Coronary artery (tissue), 2 donors: ENCODE measurements at regions not wholly inside any gene's neighbourhood (a gene's known extent, or its start where the extent isn't known, plus 50 kb on each side); places are given as distances from the start of the nearest gene placed in this dataset.

ENCODE experiments used
- DNase-seq: peaks from one replicate; pipeline ENCODE4 v3.0.0-alpha.2; 2017; ENCODE audit warnings: low spot score
- H3K27ac ChIP-seq, 2 donors: fragments of 200-600 bp; sonication (generic); one replicate each; pipeline ENCODE4 v1.5.1; 2016 to 2019
- H3K4me3 ChIP-seq: fragments of 200-600 bp; sonication (generic); 2 replicates; pipeline ENCODE4 v1.5.1; 2016; ENCODE audit warnings: mild to moderate bottlenecking, moderate library complexity
- TF ChIP-seq, protein P1 (sequence below): fragments of 200-600 bp; sonication (generic); IDR thresholded peaks from one replicate; pipeline ENCODE4 v1.5.1; 2019; ENCODE audit warnings: antibody characterized with exemption

DNA sequence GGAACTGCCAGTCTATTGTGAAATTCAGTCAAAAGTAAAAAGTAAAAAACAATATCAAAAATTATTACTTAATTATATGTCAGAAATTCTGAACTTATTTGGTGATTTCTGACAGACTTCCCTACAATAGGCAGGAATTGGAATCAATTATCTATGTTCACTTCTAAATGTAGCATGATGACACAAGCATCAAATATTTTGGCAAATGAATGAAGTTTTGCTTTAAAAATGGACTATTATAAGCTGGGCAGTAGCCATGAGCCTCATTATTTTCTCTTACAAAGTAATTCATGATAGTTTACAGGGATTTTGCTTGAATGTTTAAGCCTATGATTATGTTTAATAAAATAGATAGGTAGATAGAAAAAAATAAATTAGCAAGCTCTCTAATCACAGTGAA is 582.6 kb downstream of the SLITRK6 start:
- no peak for DNase-seq
- Histone ChIP-seq H3K4me3 (no peak overlapping the region), H3K27ac (no peak overlapping the region)
- TF ChIP-seq, protein P1, sequence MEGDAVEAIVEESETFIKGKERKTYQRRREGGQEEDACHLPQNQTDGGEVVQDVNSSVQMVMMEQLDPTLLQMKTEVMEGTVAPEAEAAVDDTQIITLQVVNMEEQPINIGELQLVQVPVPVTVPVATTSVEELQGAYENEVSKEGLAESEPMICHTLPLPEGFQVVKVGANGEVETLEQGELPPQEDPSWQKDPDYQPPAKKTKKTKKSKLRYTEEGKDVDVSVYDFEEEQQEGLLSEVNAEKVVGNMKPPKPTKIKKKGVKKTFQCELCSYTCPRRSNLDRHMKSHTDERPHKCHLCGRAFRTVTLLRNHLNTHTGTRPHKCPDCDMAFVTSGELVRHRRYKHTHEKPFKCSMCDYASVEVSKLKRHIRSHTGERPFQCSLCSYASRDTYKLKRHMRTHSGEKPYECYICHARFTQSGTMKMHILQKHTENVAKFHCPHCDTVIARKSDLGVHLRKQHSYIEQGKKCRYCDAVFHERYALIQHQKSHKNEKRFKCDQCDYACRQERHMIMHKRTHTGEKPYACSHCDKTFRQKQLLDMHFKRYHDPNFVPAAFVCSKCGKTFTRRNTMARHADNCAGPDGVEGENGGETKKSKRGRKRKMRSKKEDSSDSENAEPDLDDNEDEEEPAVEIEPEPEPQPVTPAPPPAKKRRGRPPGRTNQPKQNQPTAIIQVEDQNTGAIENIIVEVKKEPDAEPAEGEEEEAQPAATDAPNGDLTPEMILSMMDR, result no peak

DNA sequence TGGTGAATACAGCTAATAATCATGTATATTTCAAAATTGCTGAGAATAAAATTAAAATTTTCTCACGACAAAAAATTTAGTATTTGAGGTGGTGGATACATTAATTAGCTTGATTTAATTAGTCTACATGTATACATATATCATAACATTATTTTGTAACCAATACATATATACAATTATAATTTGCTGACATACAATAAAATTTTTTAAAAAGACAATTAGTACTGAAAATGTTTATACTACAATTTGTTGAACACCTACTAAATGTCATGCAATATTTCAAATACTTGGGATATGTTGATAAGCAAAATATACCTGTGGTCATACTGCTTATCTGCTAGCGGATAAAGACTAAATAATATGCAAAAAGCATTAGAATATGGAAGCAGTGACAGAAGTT is 586.5 kb downstream of the SLITRK6 start:
- TF ChIP-seq, protein P1, result no peak
- H3K4me3 ChIP-seq, result no peak overlapping the region
- no peak overlapping the region for H3K27ac ChIP-seq
- DNase-seq, result no peak

DNA sequence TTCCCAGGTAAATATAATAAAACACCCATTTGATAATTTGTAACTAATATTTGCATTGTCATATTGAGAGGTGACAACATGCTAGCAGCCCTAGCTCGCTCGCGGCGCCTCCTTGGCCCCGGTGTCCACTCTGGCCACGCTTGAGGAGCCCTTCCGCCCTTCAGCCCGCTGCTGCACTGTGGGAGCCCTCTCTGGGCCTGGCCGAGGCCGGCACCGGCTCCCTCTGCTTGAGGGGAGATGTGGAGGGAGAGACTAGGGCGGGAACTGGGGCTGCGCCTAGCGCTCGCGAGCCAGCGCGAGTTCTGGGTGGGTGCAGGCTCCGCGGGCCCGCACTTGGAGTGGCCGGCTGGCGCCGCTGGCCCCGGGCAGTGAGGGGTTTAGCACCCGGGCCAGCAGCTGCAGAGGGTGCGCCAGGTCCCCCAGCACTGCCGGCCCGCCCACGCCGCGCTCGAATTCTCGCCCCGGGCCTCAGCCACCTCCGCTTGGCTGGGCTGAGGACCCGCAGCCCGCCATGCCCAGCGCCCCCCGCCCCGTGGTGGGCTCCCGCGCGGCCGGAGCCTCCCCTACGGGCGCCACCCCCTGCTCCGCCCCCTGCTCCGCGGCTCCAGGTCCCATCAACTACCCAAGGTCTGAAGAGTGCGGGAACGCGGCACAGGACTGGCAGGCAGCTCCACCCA is 594.4 kb downstream of the SLITRK6 start:
- no peak overlapping the region for H3K4me3 ChIP-seq
- TF ChIP-seq, protein P1, result no peak
- H3K27ac ChIP-seq, result no peak overlapping the region
- DNase-seq, result no peak

DNA sequence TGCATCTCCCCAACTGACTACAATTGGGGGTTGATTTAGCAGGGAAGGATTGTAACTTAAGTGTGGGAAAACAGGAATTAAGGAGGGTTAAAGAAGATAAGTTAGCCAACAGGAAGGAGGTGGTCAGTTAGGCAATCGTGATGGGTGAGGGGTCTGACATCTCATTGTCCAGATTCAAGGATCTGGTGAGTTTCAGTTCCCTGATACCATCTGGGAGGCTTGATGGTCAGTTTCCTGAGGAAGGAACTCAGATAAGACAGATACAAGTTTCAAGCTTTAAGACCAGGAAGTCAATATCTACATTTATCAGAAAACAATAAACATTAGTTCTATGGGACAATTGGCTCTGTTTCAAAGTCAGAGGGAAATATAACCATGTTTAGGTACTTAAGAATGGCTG is 601.8 kb downstream of the SLITRK6 start:
- no peak for DNase-seq
- Histone ChIP-seq H3K27ac (no peak overlapping the region), H3K4me3 (no peak overlapping the region)
- TF ChIP-seq, protein P1, result no peak

DNA sequence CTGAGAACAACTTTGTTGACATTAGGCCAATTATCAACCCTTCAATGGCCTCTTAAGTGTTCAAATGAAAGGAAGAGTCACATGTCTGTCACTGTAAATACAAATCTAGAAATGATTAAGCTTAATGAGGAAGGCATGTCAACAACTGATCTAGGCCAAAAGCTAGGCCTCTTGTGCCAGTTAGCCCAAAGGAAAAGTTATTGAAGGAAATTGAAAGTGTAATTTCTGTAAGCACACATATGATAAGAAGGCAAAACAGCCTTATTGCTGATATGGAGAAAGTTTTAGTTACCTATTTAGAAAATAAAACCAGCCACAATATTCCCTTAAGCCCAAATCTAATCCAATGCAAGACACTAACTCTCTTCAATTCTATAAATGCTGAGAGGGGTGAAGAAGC is 604.7 kb downstream of the SLITRK6 start:
- TF ChIP-seq, protein P1, result no peak
- no peak overlapping the region for H3K4me3 ChIP-seq
- no peak for DNase-seq
- H3K27ac ChIP-seq, result no peak overlapping the region

DNA sequence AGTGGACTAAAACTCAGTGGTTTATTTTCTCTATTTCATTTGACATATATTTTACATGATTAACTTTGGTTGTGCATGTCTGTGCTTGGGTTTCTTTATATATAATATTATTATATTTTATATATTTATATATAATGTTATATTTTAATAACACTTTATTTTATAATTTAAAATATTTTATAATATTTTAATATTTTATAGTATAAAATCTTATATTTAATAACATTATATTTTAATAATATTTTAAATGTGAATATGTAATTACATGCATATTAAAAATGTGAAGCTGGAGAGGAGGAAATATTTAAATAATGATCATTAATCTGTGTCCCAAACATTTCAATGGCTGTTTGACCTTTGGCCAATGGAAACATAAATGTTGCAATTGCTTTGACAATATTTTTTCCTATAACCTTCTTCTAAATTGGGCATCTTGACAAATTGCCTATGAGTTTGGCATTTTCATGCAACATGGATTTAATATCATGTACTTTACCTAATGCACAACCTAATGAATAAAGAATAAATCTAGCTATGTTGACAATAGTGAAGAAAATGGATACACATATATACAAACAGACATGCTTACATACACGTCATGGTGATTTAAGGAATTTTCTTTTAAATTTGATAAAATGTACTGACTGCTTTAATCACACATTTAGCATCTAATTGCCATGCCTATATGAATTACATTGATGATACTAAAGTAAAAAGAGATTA is 607.1 kb downstream of the SLITRK6 start:
- TF ChIP-seq, protein P1, result no peak
- no peak overlapping the region for H3K4me3 ChIP-seq
- no peak overlapping the region for H3K27ac ChIP-seq
- no peak for DNase-seq
